Neural cell (in vitro differentiated cells): ENCODE measurements at regions not wholly inside any gene's neighbourhood (a gene's known extent, or its start where the extent isn't known, plus 50 kb on each side); places are given as distances from the start of the nearest gene placed in this dataset.
"Not testable (repeated sequence)": the region's sequence is repeated elsewhere in the genome, so short reads cannot be mapped to it uniquely, and the experiment has no call there.

ENCODE experiments used
- H2AFZ ChIP-seq: fragments of 200-600, 300-800 bp; sonication (generic), shearing (Covaris generic); 2 replicates; pipeline ENCODE4 v1.6.0; 2014; ENCODE audit warnings: low read depth, mild to moderate bottlenecking, antibody characterized with exemption, low read length, moderate library complexity
- H3F3A ChIP-seq: fragments of 200-600 bp; shearing (Covaris generic); 2 replicates; pipeline ENCODE4 v1.6.1; 2016; ENCODE audit warnings: mild to moderate bottlenecking, moderate library complexity, mixed read lengths, antibody characterized with exemption, low read length; ENCODE audit not compliant: insufficient read depth, poor library complexity, severe bottlenecking
- H3K27ac ChIP-seq: fragments of 200-600, 300-800 bp; sonication (generic), shearing (Covaris generic); 2 replicates; pipeline ENCODE4 v1.5.1; 2014; ENCODE audit warnings: mild to moderate bottlenecking, low read length, moderate library complexity
- H3K27me3 ChIP-seq: fragments of 300-800, 200-600 bp; sonication (generic), shearing (Covaris generic); 2 replicates; pipeline ENCODE4 v1.6.0; 2014; ENCODE audit warnings: mild to moderate bottlenecking, low read depth, low read length, moderate library complexity; ENCODE audit not compliant: insufficient read depth
- H3K36me3 ChIP-seq: fragments of 300-800, 200-600 bp; sonication (generic), shearing (Covaris generic); 2 replicates; pipeline ENCODE4 v1.5.1; 2014; ENCODE audit warnings: mild to moderate bottlenecking, antibody characterized with exemption, low read length, moderate library complexity; ENCODE audit not compliant: insufficient read depth
- H3K4me2 ChIP-seq: fragments of 300-800, 200-600 bp; sonication (generic), shearing (Covaris generic); 2 replicates; pipeline ENCODE4 v1.6.0; 2014; ENCODE audit warnings: mild to moderate bottlenecking, low read length
- H3K4me3 ChIP-seq: fragments of 300-800, 200-600 bp; sonication (generic), shearing (Covaris generic); 2 replicates; pipeline ENCODE4 v1.5.1; 2014; ENCODE audit warnings: mild to moderate bottlenecking, low read length, moderate library complexity
- H3K79me2 ChIP-seq: fragments of 200-600 bp; shearing (Covaris generic); replicated peaks from 2 replicates; pipeline ENCODE4 v1.6.0; 2014; ENCODE audit warnings: mild to moderate bottlenecking, low read length, moderate library complexity; ENCODE audit not compliant: insufficient read depth
- H3K9ac ChIP-seq: fragments of 300-800, 200-600 bp; sonication (generic), shearing (Covaris generic); 2 replicates; pipeline ENCODE4 v1.6.1; 2016; ENCODE audit warnings: mild to moderate bottlenecking, low read length, mixed read lengths
- H3K9me2 ChIP-seq: fragments of 200-600 bp; shearing (Covaris generic); 2 replicates; pipeline ENCODE4 v1.6.1; 2016; ENCODE audit warnings: mild to moderate bottlenecking, low read length, mixed read lengths; ENCODE audit not compliant: insufficient read depth
- H3K9me3 ChIP-seq: fragments of 200-600, 300-800 bp; sonication (generic), shearing (Covaris generic); 2 replicates; pipeline ENCODE4 v1.6.1; 2016; ENCODE audit warnings: mild to moderate bottlenecking, mixed run types, low read length, moderate library complexity, mixed read lengths
- H4K20me1 ChIP-seq: fragments of 200-600 bp; shearing (Covaris generic); 2 replicates; pipeline ENCODE4 v1.6.1; 2016; ENCODE audit warnings: mild to moderate bottlenecking, mixed run types; ENCODE audit not compliant: insufficient read depth
- EP300 ChIP-seq: fragments of 450-650 bp; conservative IDR thresholded peaks from 2 replicates; pipeline ENCODE4 v1.6.1; 2014; ENCODE audit warnings: antibody characterized with exemption, mild to moderate bottlenecking, moderate library complexity; ENCODE audit not compliant: poor library complexity, severe bottlenecking
- EZH2 ChIP-seq: fragments of 200-600, 300-800 bp; shearing (Covaris generic), sonication (generic); IDR thresholded peaks from 2 replicates; pipeline ENCODE4 v1.6.1; 2014; ENCODE audit warnings: antibody characterized with exemption, low read length, borderline replicate concordance, mild to moderate bottlenecking; ENCODE audit not compliant: insufficient read depth, poor library complexity, severe bottlenecking
- MXI1 ChIP-seq: fragments of 450-650 bp; conservative IDR thresholded peaks from 2 replicates; pipeline ENCODE4 v1.6.1; 2014; ENCODE audit warnings: antibody characterized with exemption, mild to moderate bottlenecking; ENCODE audit not compliant: poor library complexity, severe bottlenecking
- POLR2AphosphoS5 ChIP-seq: IDR thresholded peaks from 2 replicates; pipeline ENCODE4 v1.6.1; 2012
- RAD21 ChIP-seq: fragments of 450-650 bp; conservative IDR thresholded peaks from 2 replicates; pipeline ENCODE4 v1.6.1; 2014; ENCODE audit warnings: antibody characterized with exemption, mild to moderate bottlenecking, moderate library complexity
- SMC3 ChIP-seq: fragments of 450-650 bp; conservative IDR thresholded peaks from 2 replicates; pipeline ENCODE4 v1.6.1; 2014; ENCODE audit warnings: antibody characterized with exemption, mild to moderate bottlenecking, moderate library complexity; ENCODE audit not compliant: poor library complexity
- TAF1 ChIP-seq: IDR thresholded peaks from 2 replicates; pipeline ENCODE4 v1.6.1; 2012; ENCODE audit warnings: low read depth
- TF ChIP-seq, protein P1 (sequence below): fragments of 450-650 bp; IDR thresholded peaks from 2 replicates; pipeline ENCODE4 v1.5.1; 2014; ENCODE audit warnings: antibody characterized with exemption, mild to moderate bottlenecking, moderate library complexity; ENCODE audit not compliant: poor library complexity, severe bottlenecking
- TF ChIP-seq, protein P2 (sequence below): IDR thresholded peaks from 2 replicates; pipeline ENCODE4 v1.6.1; 2012; ENCODE audit warnings: borderline replicate concordance

GRCh38 chr9:100739666-100740065 lies 161.8 kb downstream of the CAVIN4 start:
- Histone ChIP-seq H4K20me1 (no peaks in the 10 kb centered on the region), H3K36me3 (no peaks in the 10 kb centered on the region), H3F3A (no peaks in the 10 kb centered on the region), H3K9me3 (no peaks in the 10 kb centered on the region), H3K9ac (no peak overlapping the region), H3K4me3 (no peak overlapping the region), H3K4me2 (no peak overlapping the region), H3K79me2 (no peaks in the 10 kb centered on the region), H3K27ac (no peak overlapping the region), H2AFZ (no peak overlapping the region), H3K9me2 (no peaks in the 10 kb centered on the region), H3K27me3 (no peaks in the 10 kb centered on the region)
- no peak for TF ChIP-seq TAF1
- no peak for TF ChIP-seq POLR2AphosphoS5

- not testable (repeated sequence) for H3K9me3 ChIP-seq, H3K9me2 ChIP-seq, H3K4me3 ChIP-seq, H3K27ac ChIP-seq, H3K4me2 ChIP-seq, H3K36me3 ChIP-seq, H4K20me1 ChIP-seq, H3F3A ChIP-seq, H3K9ac ChIP-seq, H3K27me3 ChIP-seq, H3K79me2 ChIP-seq, H2AFZ ChIP-seq
These were observed 171.1 kb downstream of the CAVIN4 start for GRCh38 chr9:100748930-100749329.

GRCh38 chr9:100756217-100756616 lies 178.3 kb downstream of the CAVIN4 start:
- no peak overlapping the region for H3K27ac ChIP-seq
- no peaks in the 10 kb centered on the region for H4K20me1 ChIP-seq
- H3K79me2 ChIP-seq = no peaks in the 10 kb centered on the region
- no peaks in the 10 kb centered on the region for H3K9me3 ChIP-seq
- no peak overlapping the region for H2AFZ ChIP-seq
- H3K4me3 ChIP-seq = no peak overlapping the region
- H3K4me2 ChIP-seq = no peak overlapping the region
- no peak for TF ChIP-seq TAF1
- TF ChIP-seq POLR2AphosphoS5 = no peak
- no peak for TF ChIP-seq SMC3
- TF ChIP-seq EZH2 = no peak
- TF ChIP-seq, protein P1, sequence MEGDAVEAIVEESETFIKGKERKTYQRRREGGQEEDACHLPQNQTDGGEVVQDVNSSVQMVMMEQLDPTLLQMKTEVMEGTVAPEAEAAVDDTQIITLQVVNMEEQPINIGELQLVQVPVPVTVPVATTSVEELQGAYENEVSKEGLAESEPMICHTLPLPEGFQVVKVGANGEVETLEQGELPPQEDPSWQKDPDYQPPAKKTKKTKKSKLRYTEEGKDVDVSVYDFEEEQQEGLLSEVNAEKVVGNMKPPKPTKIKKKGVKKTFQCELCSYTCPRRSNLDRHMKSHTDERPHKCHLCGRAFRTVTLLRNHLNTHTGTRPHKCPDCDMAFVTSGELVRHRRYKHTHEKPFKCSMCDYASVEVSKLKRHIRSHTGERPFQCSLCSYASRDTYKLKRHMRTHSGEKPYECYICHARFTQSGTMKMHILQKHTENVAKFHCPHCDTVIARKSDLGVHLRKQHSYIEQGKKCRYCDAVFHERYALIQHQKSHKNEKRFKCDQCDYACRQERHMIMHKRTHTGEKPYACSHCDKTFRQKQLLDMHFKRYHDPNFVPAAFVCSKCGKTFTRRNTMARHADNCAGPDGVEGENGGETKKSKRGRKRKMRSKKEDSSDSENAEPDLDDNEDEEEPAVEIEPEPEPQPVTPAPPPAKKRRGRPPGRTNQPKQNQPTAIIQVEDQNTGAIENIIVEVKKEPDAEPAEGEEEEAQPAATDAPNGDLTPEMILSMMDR = no peak
- no peak for TF ChIP-seq EP300
- no peak for TF ChIP-seq RAD21
- no peak for TF ChIP-seq MXI1
- TF ChIP-seq, protein P2, sequence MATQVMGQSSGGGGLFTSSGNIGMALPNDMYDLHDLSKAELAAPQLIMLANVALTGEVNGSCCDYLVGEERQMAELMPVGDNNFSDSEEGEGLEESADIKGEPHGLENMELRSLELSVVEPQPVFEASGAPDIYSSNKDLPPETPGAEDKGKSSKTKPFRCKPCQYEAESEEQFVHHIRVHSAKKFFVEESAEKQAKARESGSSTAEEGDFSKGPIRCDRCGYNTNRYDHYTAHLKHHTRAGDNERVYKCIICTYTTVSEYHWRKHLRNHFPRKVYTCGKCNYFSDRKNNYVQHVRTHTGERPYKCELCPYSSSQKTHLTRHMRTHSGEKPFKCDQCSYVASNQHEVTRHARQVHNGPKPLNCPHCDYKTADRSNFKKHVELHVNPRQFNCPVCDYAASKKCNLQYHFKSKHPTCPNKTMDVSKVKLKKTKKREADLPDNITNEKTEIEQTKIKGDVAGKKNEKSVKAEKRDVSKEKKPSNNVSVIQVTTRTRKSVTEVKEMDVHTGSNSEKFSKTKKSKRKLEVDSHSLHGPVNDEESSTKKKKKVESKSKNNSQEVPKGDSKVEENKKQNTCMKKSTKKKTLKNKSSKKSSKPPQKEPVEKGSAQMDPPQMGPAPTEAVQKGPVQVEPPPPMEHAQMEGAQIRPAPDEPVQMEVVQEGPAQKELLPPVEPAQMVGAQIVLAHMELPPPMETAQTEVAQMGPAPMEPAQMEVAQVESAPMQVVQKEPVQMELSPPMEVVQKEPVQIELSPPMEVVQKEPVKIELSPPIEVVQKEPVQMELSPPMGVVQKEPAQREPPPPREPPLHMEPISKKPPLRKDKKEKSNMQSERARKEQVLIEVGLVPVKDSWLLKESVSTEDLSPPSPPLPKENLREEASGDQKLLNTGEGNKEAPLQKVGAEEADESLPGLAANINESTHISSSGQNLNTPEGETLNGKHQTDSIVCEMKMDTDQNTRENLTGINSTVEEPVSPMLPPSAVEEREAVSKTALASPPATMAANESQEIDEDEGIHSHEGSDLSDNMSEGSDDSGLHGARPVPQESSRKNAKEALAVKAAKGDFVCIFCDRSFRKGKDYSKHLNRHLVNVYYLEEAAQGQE = no peak
- no peak overlapping the region for H3K9ac ChIP-seq
- H3K9me2 ChIP-seq = no peaks in the 10 kb centered on the region
- H3K36me3 ChIP-seq = no peaks in the 10 kb centered on the region
- no peaks in the 10 kb centered on the region for H3F3A ChIP-seq
- no peaks in the 10 kb centered on the region for H3K27me3 ChIP-seq
